ENCODE measurements at regions not wholly inside any gene's neighbourhood (a gene's known extent, or its start where the extent isn't known, plus 50 kb on each side); places are given as distances from the start of the nearest gene placed in this dataset.
"Not testable (repeated sequence)": the region's sequence is repeated elsewhere in the genome, so short reads cannot be mapped to it uniquely, and the experiment has no call there.

DNA sequence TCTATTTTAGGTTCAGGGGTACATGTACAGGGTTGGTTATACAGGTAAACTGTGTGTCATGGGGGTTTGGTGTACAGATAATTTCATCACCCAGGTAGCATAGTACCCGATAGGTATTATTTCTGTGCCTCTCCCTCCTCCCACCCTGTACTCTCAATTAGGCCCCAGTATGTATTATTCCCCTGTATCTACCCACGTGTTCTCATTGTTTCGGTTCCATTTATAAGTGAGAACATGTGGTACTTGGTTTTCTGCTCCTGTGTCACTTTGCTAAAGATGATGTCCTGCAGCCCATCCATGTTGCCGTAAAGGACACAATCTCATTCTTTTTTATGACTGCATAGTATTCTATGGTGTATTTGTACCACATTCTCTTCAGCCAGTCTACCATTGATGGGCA is 96.8 kb upstream of the SLC24A2 start:
- Histone ChIP-seq H3K36me3 (no peaks in the 10 kb centered on the region), H3K9me3 (peaks cover 0 to 8% (median 0%) of the 10 kb centered on the region in 8 donors), H3K4me3 (no peak overlapping the region), H3K27ac (no peak overlapping the region), H3K27me3 (replicated peaks in 1 of 7) (no peaks in the 10 kb centered on the region), H3K4me1 (no peaks in the 10 kb centered on the region)
- WGBS, 5 donors: 86 to 99% (median 96%) methylated on average over 4 of the region's 4 CpGs
- intact Hi-C loops (cut with DNase I; ENCODE audit: low total_unique reads): no loop called here
- no peak for TF ChIP-seq POLR2AphosphoS5 (IDR thresholded peaks at IDR 0.05)
- DNase-seq: no peak

DNA sequence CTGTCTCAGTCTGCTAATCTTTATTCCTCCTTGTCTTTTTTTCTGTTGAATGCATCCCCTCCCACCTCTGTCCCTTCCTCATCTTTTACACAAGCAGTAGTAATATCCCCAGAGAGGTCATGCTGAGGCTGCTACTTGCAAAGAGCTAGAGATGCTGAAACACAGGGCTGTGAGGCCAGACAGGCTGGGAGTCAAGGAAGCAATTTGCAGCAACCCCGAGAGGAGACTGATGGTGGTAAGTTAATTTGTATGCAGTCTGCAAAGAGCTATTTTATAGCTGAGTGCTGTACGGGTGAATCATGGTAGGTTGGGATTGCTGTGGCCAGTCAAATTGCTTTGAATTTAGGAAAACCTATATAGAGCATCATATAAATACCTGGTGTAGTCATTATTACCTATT is 90.2 kb upstream of the SLC24A2 start:
- WGBS, 5 donors: 72 to 87% (median 80%) methylated on average over 2 of the region's 2 CpGs
- H3K27ac ChIP-seq: no peak overlapping the region
- DNase-seq: no peak
- H3K27me3 ChIP-seq (replicated peaks in 1 of 7): peaks cover 0 to 2% (median 0%) of the 10 kb centered on the region in 7 donors
- TF ChIP-seq POLR2AphosphoS5 (IDR thresholded peaks at IDR 0.05) (no peak), POLR2A (IDR thresholded peaks at IDR 0.05) (no peak)
- TF ChIP-seq, protein P1, sequence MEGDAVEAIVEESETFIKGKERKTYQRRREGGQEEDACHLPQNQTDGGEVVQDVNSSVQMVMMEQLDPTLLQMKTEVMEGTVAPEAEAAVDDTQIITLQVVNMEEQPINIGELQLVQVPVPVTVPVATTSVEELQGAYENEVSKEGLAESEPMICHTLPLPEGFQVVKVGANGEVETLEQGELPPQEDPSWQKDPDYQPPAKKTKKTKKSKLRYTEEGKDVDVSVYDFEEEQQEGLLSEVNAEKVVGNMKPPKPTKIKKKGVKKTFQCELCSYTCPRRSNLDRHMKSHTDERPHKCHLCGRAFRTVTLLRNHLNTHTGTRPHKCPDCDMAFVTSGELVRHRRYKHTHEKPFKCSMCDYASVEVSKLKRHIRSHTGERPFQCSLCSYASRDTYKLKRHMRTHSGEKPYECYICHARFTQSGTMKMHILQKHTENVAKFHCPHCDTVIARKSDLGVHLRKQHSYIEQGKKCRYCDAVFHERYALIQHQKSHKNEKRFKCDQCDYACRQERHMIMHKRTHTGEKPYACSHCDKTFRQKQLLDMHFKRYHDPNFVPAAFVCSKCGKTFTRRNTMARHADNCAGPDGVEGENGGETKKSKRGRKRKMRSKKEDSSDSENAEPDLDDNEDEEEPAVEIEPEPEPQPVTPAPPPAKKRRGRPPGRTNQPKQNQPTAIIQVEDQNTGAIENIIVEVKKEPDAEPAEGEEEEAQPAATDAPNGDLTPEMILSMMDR (IDR thresholded peaks at IDR 0.05 in 8 of 11, conservative IDR thresholded peaks at IDR 0.05 in 3 of 11): no peak
- no peaks in the 10 kb centered on the region for H3K4me1 ChIP-seq
- no peak overlapping the region for H3K4me3 ChIP-seq
- no peaks in the 10 kb centered on the region for H3K9me3 ChIP-seq
- intact Hi-C loops (cut with DNase I; ENCODE audit: low total_unique reads): no loop called here
- no peaks in the 10 kb centered on the region for H3K36me3 ChIP-seq

DNA sequence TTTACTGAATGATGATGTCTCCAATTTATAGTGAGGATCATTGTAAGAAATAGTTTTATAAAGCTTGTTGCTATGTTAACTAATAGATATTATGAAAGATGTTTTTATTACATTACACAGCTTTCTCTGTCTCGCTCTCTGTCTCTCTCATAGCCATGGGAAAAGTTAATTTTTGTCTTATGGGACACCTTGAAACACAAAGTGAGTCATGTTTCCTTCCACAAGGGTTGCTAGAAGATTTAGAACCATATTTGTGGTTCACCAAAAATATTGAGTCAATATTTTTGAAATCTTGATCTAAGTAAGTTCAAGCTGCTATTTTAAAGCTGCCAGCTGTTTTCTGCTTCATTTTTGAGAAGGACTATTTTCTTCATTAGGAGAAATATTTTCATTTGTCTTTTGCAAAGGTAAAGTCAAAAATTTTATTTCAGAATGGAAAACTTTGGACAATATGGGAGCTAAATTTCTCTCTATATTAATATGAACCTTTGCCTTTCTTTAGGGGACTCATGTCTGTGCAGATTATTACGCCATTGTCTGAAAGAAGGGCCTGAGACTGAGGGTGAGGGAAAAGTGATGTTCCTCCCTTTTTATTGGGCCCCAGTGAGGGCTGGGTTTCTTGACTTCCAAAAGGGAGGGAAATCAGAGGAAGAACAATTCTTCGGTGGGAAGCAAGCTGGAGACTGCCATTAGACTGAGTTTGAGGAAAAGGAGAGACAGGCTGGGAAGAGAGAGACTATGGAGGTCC is 87.9 kb upstream of the SLC24A2 start:
- Histone ChIP-seq H3K27me3 (replicated peaks in 1 of 7) (peaks cover 0 to 3% (median 0%) of the 10 kb centered on the region in 7 donors), H3K4me1 (no peaks in the 10 kb centered on the region), H3K27ac (no peak overlapping the region), H3K9me3 (peaks cover 0 to 10% (median 4%) of the 10 kb centered on the region in 8 donors), H3K4me3 (no peak overlapping the region), H3K36me3 (no peaks in the 10 kb centered on the region)
- no peak for DNase-seq
- WGBS, 5 donors: 55 to 73% (median 66%) methylated on average over 3 of the region's 3 CpGs
- TF ChIP-seq, protein P1 (IDR thresholded peaks at IDR 0.05 in 8 of 11, conservative IDR thresholded peaks at IDR 0.05 in 3 of 11): no peak
- TF ChIP-seq POLR2A (IDR thresholded peaks at IDR 0.05) (no peak), POLR2AphosphoS5 (IDR thresholded peaks at IDR 0.05) (no peak)
- intact Hi-C loops (cut with DNase I; ENCODE audit: low total_unique reads): no loop called here

DNA sequence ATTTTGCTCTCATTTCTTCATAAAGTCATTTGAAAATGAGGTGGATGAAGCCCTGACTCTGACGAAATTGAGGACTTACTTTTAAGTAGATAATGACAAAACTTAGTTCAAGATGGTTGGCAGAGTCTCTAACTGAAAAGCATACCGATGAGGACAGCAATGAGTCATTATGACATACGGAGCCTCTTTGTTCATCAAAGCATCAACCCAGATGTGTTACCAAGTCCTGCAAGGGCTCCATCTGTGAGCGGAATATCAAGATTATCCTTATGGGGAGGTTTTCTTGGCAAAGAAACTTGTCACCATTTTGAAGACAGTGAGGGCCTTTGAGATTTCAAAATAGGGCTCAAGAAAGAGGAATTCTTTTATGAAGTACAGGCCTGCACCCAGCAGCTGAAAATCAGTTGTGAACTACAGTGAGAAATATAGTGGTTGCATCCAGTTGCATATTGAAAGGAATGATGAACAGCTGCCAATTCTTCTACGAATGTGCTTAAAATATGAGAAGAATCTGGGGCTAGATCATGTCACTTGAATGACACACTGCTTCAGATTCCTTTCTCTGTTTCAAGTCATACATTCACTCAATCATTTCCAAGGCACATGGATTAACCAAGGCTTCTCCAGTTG is 86.6 kb upstream of the SLC24A2 start:
- no peak for DNase-seq
- Histone ChIP-seq H3K9me3 (peaks cover 0 to 23% (median 13%) of the 10 kb centered on the region in 8 donors), H3K4me1 (no peaks in the 10 kb centered on the region), H3K4me3 (no peak overlapping the region), H3K36me3 (no peaks in the 10 kb centered on the region), H3K27me3 (replicated peaks in 1 of 7) (peaks cover 0 to 3% (median 0%) of the 10 kb centered on the region in 7 donors), H3K27ac (no peak overlapping the region)
- intact Hi-C loops (cut with DNase I; ENCODE audit: low total_unique reads): no loop called here
- 67 to 88% (median 79%) methylated on average over 5 of the region's 5 CpGs for WGBS, 5 donors
- TF ChIP-seq POLR2AphosphoS5 (IDR thresholded peaks at IDR 0.05): no peak
- TF ChIP-seq POLR2A (IDR thresholded peaks at IDR 0.05): no peak
- TF ChIP-seq, protein P1 (IDR thresholded peaks at IDR 0.05 in 8 of 11, conservative IDR thresholded peaks at IDR 0.05 in 3 of 11): no peak

DNA sequence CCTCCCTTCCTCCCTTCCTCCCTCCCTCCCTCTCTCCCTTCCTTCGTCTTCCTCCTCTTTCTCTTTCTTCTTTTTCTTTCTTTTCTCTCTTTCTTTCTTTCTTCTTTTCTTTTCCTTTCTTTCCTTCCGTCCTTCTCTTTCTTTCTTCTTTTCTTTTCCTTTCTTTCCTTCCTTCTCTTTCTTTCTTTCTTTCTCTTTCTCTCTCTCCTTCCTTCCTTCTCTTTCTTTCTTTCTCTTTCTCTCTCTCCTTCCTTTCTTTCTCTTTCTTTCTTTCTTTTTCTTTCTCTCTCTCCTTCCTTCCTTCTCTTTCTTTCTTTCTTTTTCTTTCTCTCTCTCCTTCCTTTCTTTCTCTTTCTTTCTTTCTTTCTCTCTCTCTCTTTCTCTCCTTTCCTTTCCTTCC is 84.4 kb upstream of the SLC24A2 start:
- intact Hi-C loops (cut with DNase I; ENCODE audit: low total_unique reads); H3K27me3 ChIP-seq (replicated peaks in 1 of 7); DNase-seq; H3K27ac ChIP-seq; H3K4me1 ChIP-seq; H3K4me3 ChIP-seq; H3K36me3 ChIP-seq: not testable (repeated sequence)
- H3K9me3 ChIP-seq: peaks cover 0 to 26% (median 17%) of the 10 kb centered on the region in 8 donors
- WGBS, 5 donors: 79 to 91% (median 84%) methylated on average over 2 of the region's 2 CpGs

Measured in spleen (tissue), 11 donors.